Vagina (tissue), 2 donors: ENCODE measurements at regions not wholly inside any gene's neighbourhood (a gene's known extent, or its start where the extent isn't known, plus 50 kb on each side); places are given as distances from the start of the nearest gene placed in this dataset.
"Not testable (repeated sequence)": the region's sequence is repeated elsewhere in the genome, so short reads cannot be mapped to it uniquely, and the experiment has no call there.

Experiments
- DNase-seq, 2 donors: peaks; one replicate each; pipeline ENCODE4 v3.0.0-alpha.2; 2017; ENCODE audit errors: extremely low spot score in 2 of 2
- H3K27ac ChIP-seq: fragments of 200-600 bp; sonication (generic); one replicate; pipeline ENCODE4 v1.5.1; 2019
- H3K27me3 ChIP-seq: fragments of 200-600 bp; sonication (generic); one replicate; pipeline ENCODE4 v1.5.1; 2019
- H3K36me3 ChIP-seq, 2 donors: fragments of 200-600 bp; sonication (generic); one replicate each; pipeline ENCODE4 v1.5.1; 2017 to 2019
- H3K4me1 ChIP-seq: fragments of 200-600 bp; sonication (generic); one replicate; pipeline ENCODE4 v1.5.1; 2019
- H3K4me3 ChIP-seq, 2 donors: fragments of 200-600 bp; sonication (generic); 1 replicate in 1 of 2; 2 replicates in 1 of 2; pipeline ENCODE4 v1.5.1; 2016 to 2019
- H3K9me3 ChIP-seq: fragments of 200-600 bp; sonication (generic); one replicate; pipeline ENCODE4 v1.5.1; 2019
- POLR2A ChIP-seq, 2 donors: fragments of 450-650 bp; IDR thresholded peaks; one replicate each; pipeline ENCODE4 v1.6.1; 2017; ENCODE audit warnings: antibody characterized with exemption in 2 of 2, mild to moderate bottlenecking in 2 of 2, moderate library complexity in 2 of 2
- POLR2AphosphoS5 ChIP-seq, 2 donors: sonication (generic); formaldehyde crosslinking; IDR thresholded peaks; one replicate each; pipeline ENCODE4 v1.9.0; 2017; ENCODE audit warnings: antibody characterized with exemption in 2 of 2, mild to moderate bottlenecking in 2 of 2, low read depth in 1 of 2; ENCODE audit not compliant: insufficient read depth in 1 of 2
- intact Hi-C: fragments of 100-400 bp; cut with DNase I; formaldehyde crosslinking; loops from one replicate; pipeline ENCODE4 v1.15.1; 2023
- TF ChIP-seq, protein P1 (sequence below), 3 experiments: fragments of 450-650 bp in 2 of 3; fragments of 200-600 bp in 1 of 3; sonication (generic) in 1 of 3; IDR thresholded peaks; one replicate each; pipeline ENCODE4 v1.5.1; 2017 to 2019; ENCODE audit warnings: antibody characterized with exemption in 3 of 3, mild to moderate bottlenecking in 2 of 3, moderate library complexity in 2 of 3

DNA sequence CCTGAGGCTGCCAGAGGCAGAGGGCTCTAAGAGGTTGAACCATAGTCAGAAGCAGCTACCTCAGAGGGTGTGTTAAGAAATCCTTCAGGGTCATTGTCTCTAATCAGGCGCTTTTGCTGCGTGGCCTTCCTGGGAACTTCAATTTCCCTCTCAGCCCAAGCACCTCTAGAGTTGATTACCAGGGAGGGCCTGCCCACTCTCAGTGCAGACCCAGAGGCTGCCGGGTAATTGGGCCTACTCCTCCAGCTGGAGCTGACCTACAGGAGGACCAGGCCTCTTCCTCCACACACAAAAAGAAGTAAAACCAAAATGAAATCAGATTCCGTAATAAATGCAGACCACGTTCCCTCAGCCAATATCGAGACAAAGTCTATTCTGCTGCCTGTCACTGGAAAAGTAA is 305.0 kb upstream of the CCL2 start:
- Histone ChIP-seq H3K9me3 (no peaks in the 10 kb centered on the region), H3K4me1 (no peaks in the 10 kb centered on the region), H3K36me3 (no peaks in the 10 kb centered on the region), H3K4me3 (no peak overlapping the region), H3K27me3 (no peaks in the 10 kb centered on the region), H3K27ac (no peak overlapping the region)
- TF ChIP-seq POLR2AphosphoS5 (IDR thresholded peaks at IDR 0.05; ENCODE audit: insufficient read depth in 1 of 2, low read depth in 1 of 2) (no peak), POLR2A (IDR thresholded peaks at IDR 0.05) (no peak)
- TF ChIP-seq, protein P1, sequence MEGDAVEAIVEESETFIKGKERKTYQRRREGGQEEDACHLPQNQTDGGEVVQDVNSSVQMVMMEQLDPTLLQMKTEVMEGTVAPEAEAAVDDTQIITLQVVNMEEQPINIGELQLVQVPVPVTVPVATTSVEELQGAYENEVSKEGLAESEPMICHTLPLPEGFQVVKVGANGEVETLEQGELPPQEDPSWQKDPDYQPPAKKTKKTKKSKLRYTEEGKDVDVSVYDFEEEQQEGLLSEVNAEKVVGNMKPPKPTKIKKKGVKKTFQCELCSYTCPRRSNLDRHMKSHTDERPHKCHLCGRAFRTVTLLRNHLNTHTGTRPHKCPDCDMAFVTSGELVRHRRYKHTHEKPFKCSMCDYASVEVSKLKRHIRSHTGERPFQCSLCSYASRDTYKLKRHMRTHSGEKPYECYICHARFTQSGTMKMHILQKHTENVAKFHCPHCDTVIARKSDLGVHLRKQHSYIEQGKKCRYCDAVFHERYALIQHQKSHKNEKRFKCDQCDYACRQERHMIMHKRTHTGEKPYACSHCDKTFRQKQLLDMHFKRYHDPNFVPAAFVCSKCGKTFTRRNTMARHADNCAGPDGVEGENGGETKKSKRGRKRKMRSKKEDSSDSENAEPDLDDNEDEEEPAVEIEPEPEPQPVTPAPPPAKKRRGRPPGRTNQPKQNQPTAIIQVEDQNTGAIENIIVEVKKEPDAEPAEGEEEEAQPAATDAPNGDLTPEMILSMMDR (IDR thresholded peaks at IDR 0.05): no peak
- DNase-seq: no peak
- intact Hi-C loops: no loop called here

DNA sequence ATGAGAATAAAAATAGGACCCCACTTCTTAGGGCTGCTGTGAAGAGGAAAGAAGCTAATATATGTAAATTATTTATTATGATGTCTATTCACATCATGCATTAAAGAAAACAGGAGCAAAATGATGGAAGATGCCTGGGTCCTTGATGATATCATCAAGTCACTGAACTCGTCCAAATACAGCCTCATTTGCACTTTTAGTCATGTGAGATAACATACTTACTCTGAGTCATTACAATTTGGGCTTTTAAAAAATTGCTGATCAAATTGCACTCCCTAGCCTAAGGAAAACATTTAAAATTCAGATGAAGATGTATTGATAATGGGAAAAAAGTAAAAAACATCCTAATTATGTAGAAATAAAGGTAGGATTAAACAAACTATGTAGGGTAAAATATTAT is 302.7 kb upstream of the CCL2 start:
- no peak for DNase-seq
- intact Hi-C loops: no loop called here
- TF ChIP-seq, protein P1 (IDR thresholded peaks at IDR 0.05): no peak
- no peak for TF ChIP-seq POLR2AphosphoS5 (IDR thresholded peaks at IDR 0.05; ENCODE audit: insufficient read depth in 1 of 2, low read depth in 1 of 2)
- no peak for TF ChIP-seq POLR2A (IDR thresholded peaks at IDR 0.05)
- Histone ChIP-seq H3K4me3 (no peak overlapping the region), H3K4me1 (no peaks in the 10 kb centered on the region), H3K9me3 (no peaks in the 10 kb centered on the region), H3K27me3 (no peaks in the 10 kb centered on the region), H3K36me3 (no peaks in the 10 kb centered on the region), H3K27ac (no peak overlapping the region)

DNA sequence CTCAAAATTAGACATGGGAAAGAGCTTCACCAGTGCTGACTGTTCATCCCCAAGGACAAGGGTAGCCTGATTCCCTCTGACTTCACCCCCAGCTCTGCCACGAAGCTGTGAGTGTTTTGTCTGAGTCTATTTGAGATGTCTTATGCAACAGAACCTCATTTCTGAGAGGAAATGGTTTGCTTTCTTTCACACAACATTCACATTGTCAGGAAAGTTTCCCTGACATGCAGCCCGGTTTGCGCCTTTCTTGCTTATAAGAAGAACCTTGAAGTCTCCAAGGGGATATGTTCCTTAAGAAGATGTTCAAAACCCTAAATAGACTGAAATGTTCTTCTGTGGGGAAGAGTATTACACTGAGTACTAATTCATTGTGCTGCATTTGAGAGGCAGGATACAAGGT is 300.5 kb upstream of the CCL2 start:
- H3K9me3 ChIP-seq: no peaks in the 10 kb centered on the region
- intact Hi-C loops: no loop called here
- no peak overlapping the region for H3K4me3 ChIP-seq
- no peaks in the 10 kb centered on the region for H3K36me3 ChIP-seq
- TF ChIP-seq, protein P1 (IDR thresholded peaks at IDR 0.05): no peak
- TF ChIP-seq POLR2AphosphoS5 (IDR thresholded peaks at IDR 0.05; ENCODE audit: insufficient read depth in 1 of 2, low read depth in 1 of 2): no peak
- no peaks in the 10 kb centered on the region for H3K27me3 ChIP-seq
- DNase-seq: no peak
- no peak overlapping the region for H3K27ac ChIP-seq
- H3K4me1 ChIP-seq: no peaks in the 10 kb centered on the region

DNA sequence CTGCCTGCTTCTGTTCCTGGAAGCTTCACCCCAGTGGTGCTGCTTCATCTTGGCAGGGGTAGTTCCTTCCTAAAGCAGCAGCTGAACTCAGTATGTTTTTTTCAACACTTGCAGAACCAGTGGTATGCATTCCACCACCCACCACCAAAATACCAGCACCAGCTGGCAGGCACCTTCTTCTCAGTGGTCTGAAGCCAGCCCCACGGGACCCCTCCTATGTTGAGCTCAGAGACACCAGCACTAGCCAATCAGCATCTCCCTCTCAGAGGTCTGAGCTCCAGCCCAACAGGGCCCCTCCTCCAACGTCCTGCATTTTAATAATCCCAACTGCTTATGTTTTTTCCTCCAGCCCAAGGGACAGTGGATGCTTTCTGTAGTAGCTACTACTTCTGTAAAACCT is 299.6 kb upstream of the CCL2 start:
- Histone ChIP-seq H3K9me3 (no peaks in the 10 kb centered on the region), H3K4me3 (no peak overlapping the region), H3K27me3 (no peaks in the 10 kb centered on the region), H3K36me3 (no peaks in the 10 kb centered on the region), H3K27ac (no peak overlapping the region), H3K4me1 (no peaks in the 10 kb centered on the region)
- TF ChIP-seq, protein P1 (IDR thresholded peaks at IDR 0.05): no peak
- no peak for TF ChIP-seq POLR2A (IDR thresholded peaks at IDR 0.05)
- no peak for TF ChIP-seq POLR2AphosphoS5 (IDR thresholded peaks at IDR 0.05; ENCODE audit: insufficient read depth in 1 of 2, low read depth in 1 of 2)
- DNase-seq: no peak
- intact Hi-C loops: loop anchor here (5.0 kb wide), 1 partner anchor 1997 kb away; no protein-coding TSS in a partner anchor

DNA sequence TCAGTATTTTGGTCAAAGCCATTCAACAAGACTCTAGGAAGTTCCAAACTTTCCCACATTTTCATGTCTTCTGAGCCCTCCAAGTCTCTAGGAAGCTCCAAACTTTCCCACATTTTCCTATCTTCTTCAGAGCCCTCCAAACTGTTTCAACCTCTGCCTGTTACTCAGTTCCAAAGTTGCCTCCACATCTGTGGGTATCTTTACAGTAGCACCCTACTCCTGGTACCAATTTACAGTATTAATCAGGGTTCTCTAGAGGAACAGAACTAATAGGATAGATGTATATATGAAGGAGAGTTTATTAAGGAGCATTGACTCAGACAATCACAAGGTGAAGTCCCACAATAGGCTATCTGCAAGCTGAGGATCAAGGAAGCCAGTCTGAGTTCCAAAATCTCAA is 296.0 kb upstream of the CCL2 start:
- intact Hi-C loops: loop anchor here (5.0 kb wide), 1 partner anchor 1993 kb away; no protein-coding TSS in a partner anchor
- not testable (repeated sequence) for H3K27me3 ChIP-seq, H3K4me3 ChIP-seq, H3K36me3 ChIP-seq, H3K27ac ChIP-seq, DNase-seq, H3K9me3 ChIP-seq, H3K4me1 ChIP-seq
